OCI-LY3 (cell line): ENCODE measurements at regions not wholly inside any gene's neighbourhood (a gene's known extent, or its start where the extent isn't known, plus 50 kb on each side); places are given as distances from the start of the nearest gene placed in this dataset.

Experiments
- EZH2phosphoT487 ChIP-seq: fragments of 200-600 bp; shearing (Covaris generic); IDR thresholded peaks from 2 replicates; pipeline ENCODE4 v1.6.1; 2018; ENCODE audit warnings: antibody characterized with exemption, mixed run types, low read depth
- TF ChIP-seq, protein P1 (sequence below): fragments of 200-600, 300-600 bp; sonication (generic); IDR thresholded peaks from 2 replicates; pipeline ENCODE4 v1.5.1; 2014; ENCODE audit warnings: antibody characterized with exemption, low read length, low read depth

DNA sequence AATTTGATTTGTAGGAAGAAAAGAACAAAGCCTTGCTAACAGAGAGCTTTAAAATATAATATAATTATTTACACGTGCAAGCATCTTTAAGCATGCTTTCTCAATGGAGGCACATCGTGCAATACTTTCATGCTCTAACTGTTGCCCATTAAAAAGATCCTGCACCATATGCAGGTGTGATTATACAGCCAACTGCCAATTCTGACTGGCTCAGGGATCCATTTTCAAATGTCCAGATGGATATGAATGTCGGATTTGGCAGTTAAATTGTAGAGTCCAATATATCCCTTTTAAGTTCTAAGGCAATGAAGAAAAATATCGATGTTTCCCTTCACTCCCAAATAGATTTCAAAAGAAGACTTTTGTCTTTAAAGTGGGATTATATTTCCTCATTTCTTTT is 416.4 kb upstream of the CD180 start:
- TF ChIP-seq, protein P1, sequence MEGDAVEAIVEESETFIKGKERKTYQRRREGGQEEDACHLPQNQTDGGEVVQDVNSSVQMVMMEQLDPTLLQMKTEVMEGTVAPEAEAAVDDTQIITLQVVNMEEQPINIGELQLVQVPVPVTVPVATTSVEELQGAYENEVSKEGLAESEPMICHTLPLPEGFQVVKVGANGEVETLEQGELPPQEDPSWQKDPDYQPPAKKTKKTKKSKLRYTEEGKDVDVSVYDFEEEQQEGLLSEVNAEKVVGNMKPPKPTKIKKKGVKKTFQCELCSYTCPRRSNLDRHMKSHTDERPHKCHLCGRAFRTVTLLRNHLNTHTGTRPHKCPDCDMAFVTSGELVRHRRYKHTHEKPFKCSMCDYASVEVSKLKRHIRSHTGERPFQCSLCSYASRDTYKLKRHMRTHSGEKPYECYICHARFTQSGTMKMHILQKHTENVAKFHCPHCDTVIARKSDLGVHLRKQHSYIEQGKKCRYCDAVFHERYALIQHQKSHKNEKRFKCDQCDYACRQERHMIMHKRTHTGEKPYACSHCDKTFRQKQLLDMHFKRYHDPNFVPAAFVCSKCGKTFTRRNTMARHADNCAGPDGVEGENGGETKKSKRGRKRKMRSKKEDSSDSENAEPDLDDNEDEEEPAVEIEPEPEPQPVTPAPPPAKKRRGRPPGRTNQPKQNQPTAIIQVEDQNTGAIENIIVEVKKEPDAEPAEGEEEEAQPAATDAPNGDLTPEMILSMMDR: no peak
- no peak for TF ChIP-seq EZH2phosphoT487
